ENCODE measurements at regions not wholly inside any gene's neighbourhood (a gene's known extent, or its start where the extent isn't known, plus 50 kb on each side); places are given as distances from the start of the nearest gene placed in this dataset.

DNA sequence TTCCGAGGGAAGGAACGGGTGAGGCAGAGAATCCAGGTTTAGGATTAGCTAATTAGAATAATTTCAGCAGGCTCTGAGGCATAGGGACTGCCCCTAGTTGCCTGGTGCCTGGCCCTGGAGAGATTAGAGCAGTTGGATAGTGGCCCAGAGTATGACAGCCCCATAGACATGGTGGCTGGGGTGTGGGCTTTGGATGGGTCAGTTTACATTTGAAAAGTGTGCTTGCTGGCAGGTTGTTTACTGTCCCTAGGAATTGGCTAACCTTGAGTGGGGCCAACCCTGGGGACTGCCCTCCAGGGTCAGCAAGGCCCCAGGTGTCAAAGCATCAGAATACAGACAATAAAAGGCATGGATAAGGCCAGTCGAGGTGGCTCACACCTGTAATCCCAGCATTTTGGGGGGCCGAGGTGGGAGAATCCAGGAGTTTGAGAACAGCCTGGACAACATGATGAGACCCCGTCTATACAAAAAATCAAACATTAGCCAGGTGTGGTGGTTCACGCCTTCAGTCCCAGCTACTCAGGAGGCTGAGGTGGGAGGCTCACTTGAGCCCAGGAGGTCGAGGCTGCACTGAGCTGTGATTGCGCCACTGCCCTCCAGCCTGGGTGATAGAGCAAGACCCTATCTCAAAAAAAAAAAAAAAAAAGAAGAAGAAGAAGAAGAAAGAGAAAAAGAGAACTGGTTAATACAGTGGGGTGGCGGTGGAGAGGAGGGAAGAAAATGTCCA is 182.3 kb upstream of the PWP1 start (continued):
- TF ChIP-seq PCBP2 (optimal IDR thresholded peaks at IDR 0.05; ENCODE audit: low read depth, low read length, poor library complexity, severe bottlenecking) (no peak), NCOA2 (CRISPR knock-in tag; IDR thresholded peaks at IDR 0.05) (peak; percentile 46; the same call in 1 of the 2 replicates), ZNF343 (CRISPR knock-in tag; IDR thresholded peaks at IDR 0.05) (no peak), ZNF274 (CRISPR knock-in tag; IDR thresholded peaks at IDR 0.05) (no peak), NR3C1 (CRISPR knock-in tag; IDR thresholded peaks at IDR 0.05) (no peak), MAFK (conservative IDR thresholded peaks at IDR 0.05 in 1 of 2, IDR thresholded peaks at IDR 0.05 in 1 of 2; ENCODE audit: low read length in 2 of 2) (no peak), MBNL3 (CRISPR knock-in tag; conservative IDR thresholded peaks at IDR 0.05) (no peak), ZNF143 (CRISPR knock-in tag; IDR thresholded peaks at IDR 0.05) (no peak), IRX3 (CRISPR knock-in tag; IDR thresholded peaks at IDR 0.05; ENCODE audit: borderline replicate concordance, low read depth) (no peak), KDM5B (CRISPR knock-in tag; IDR thresholded peaks at IDR 0.05; ENCODE audit: borderline replicate concordance) (no peak), ZNF501 (CRISPR knock-in tag; IDR thresholded peaks at IDR 0.05) (no peak), NKX3-1 (CRISPR knock-in tag; IDR thresholded peaks at IDR 0.05) (no peak), NR2F1 (CRISPR knock-in tag; IDR thresholded peaks at IDR 0.05) (peak; percentile 77 to 89; a peak in 3 of 4 replicates), ZNF558 (CRISPR knock-in tag; IDR thresholded peaks at IDR 0.05; ENCODE audit: borderline replicate concordance) (no peak), RELA (CRISPR knock-in tag; IDR thresholded peaks at IDR 0.05) (no peak), ZKSCAN1 (IDR thresholded peaks at IDR 0.05; ENCODE audit: low read length) (no peak), ELF3 (CRISPR knock-in tag; IDR thresholded peaks at IDR 0.05) (no peak), ZNF775 (CRISPR knock-in tag; IDR thresholded peaks at IDR 0.05; ENCODE audit: borderline replicate concordance) (no peak), ZNF552 (CRISPR knock-in tag; IDR thresholded peaks at IDR 0.05; ENCODE audit: borderline replicate concordance) (no peak), NFRKB (IDR thresholded peaks at IDR 0.05) (no peak)
- TF ChIP-seq, protein P1, sequence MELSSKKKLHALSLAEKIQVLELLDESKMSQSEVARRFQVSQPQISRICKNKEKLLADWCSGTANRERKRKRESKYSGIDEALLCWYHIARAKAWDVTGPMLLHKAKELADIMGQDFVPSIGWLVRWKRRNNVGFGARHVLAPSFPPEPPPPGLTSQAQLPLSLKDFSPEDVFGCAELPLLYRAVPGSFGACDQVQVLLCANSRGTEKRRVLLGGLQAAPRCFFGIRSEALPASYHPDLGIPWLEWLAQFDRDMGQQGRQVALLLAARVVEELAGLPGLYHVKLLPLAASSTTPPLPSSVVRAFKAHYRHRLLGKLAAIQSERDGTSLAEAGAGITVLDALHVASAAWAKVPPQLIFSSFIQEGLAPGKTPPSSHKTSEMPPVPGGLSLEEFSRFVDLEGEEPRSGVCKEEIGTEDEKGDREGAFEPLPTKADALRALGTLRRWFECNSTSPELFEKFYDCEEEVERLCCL (CRISPR knock-in tag; IDR thresholded peaks at IDR 0.05; ENCODE audit: borderline replicate concordance): no peak
- TF ChIP-seq, protein P2, sequence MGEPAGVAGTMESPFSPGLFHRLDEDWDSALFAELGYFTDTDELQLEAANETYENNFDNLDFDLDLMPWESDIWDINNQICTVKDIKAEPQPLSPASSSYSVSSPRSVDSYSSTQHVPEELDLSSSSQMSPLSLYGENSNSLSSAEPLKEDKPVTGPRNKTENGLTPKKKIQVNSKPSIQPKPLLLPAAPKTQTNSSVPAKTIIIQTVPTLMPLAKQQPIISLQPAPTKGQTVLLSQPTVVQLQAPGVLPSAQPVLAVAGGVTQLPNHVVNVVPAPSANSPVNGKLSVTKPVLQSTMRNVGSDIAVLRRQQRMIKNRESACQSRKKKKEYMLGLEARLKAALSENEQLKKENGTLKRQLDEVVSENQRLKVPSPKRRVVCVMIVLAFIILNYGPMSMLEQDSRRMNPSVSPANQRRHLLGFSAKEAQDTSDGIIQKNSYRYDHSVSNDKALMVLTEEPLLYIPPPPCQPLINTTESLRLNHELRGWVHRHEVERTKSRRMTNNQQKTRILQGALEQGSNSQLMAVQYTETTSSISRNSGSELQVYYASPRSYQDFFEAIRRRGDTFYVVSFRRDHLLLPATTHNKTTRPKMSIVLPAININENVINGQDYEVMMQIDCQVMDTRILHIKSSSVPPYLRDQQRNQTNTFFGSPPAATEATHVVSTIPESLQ (CRISPR knock-in tag; conservative IDR thresholded peaks at IDR 0.05): no peak
- TF ChIP-seq, protein P3, sequence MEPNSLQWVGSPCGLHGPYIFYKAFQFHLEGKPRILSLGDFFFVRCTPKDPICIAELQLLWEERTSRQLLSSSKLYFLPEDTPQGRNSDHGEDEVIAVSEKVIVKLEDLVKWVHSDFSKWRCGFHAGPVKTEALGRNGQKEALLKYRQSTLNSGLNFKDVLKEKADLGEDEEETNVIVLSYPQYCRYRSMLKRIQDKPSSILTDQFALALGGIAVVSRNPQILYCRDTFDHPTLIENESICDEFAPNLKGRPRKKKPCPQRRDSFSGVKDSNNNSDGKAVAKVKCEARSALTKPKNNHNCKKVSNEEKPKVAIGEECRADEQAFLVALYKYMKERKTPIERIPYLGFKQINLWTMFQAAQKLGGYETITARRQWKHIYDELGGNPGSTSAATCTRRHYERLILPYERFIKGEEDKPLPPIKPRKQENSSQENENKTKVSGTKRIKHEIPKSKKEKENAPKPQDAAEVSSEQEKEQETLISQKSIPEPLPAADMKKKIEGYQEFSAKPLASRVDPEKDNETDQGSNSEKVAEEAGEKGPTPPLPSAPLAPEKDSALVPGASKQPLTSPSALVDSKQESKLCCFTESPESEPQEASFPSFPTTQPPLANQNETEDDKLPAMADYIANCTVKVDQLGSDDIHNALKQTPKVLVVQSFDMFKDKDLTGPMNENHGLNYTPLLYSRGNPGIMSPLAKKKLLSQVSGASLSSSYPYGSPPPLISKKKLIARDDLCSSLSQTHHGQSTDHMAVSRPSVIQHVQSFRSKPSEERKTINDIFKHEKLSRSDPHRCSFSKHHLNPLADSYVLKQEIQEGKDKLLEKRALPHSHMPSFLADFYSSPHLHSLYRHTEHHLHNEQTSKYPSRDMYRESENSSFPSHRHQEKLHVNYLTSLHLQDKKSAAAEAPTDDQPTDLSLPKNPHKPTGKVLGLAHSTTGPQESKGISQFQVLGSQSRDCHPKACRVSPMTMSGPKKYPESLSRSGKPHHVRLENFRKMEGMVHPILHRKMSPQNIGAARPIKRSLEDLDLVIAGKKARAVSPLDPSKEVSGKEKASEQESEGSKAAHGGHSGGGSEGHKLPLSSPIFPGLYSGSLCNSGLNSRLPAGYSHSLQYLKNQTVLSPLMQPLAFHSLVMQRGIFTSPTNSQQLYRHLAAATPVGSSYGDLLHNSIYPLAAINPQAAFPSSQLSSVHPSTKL (CRISPR knock-in tag; IDR thresholded peaks at IDR 0.05): peak; percentile 87
